ENCODE measurements at regions not wholly inside any gene's neighbourhood (a gene's known extent, or its start where the extent isn't known, plus 50 kb on each side); places are given as distances from the start of the nearest gene placed in this dataset.

DNA sequence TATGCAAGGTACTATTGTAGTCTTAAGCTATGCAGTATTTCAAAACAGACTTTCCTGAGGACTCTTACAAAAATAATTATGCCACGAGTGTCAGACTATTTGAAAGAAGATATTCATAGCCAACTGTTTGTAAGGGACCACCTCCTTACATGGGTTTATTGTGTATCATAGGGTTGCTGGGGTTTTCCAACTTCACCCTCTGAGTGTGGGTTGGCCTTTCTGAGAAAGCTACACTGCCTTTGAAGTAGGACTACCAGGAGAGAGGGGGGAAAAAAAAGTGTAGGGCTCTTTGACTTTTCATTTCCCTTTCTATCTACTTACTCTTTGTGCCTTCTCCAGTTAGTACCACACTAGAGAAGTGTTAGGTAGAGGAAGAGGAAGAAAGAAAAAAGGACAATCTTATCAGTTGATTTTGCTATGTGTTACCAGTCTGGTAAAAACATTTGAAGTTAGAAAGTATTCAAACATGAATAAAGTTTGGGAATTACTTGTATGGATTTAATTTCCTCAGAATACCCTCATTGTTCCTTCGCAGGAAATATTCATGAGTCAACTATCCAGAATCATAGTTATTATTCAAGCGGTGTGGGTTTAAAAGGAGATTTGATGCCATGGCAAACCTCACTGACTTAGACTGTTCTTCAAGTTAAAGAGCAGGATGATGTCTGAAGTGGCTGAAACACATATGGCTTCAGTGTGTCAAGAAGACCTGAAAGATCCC, 329.3 kb upstream of the THBS1 start:
- H3K4me3 ChIP-seq (ENCODE audit: low read length): no peak overlapping the region
- H3K9me3 ChIP-seq (ENCODE audit: control insufficient read depth in 1 of 2, insufficient read depth in 1 of 2, low read length in 2 of 2): no peaks in the 10 kb centered on the region
- H3K27me3 Mint-ChIP-seq: peaks cover 25% of the 10 kb centered on the region
- H3K9me3 Mint-ChIP-seq: no peaks in the 10 kb centered on the region
- intact Hi-C loops (cut with DNase I, micrococcal nuclease): no loop called here
- H3K27me3 ChIP-seq (ENCODE audit: control insufficient read depth in 1 of 2, insufficient read depth in 2 of 2, low read length in 2 of 2): no peaks in the 10 kb centered on the region
- H3K4me1 ChIP-seq (ENCODE audit: insufficient read depth, low read length): no peaks in the 10 kb centered on the region
- TF ChIP-seq, protein P1, sequence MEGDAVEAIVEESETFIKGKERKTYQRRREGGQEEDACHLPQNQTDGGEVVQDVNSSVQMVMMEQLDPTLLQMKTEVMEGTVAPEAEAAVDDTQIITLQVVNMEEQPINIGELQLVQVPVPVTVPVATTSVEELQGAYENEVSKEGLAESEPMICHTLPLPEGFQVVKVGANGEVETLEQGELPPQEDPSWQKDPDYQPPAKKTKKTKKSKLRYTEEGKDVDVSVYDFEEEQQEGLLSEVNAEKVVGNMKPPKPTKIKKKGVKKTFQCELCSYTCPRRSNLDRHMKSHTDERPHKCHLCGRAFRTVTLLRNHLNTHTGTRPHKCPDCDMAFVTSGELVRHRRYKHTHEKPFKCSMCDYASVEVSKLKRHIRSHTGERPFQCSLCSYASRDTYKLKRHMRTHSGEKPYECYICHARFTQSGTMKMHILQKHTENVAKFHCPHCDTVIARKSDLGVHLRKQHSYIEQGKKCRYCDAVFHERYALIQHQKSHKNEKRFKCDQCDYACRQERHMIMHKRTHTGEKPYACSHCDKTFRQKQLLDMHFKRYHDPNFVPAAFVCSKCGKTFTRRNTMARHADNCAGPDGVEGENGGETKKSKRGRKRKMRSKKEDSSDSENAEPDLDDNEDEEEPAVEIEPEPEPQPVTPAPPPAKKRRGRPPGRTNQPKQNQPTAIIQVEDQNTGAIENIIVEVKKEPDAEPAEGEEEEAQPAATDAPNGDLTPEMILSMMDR (IDR thresholded peaks at IDR 0.05): no peak
- no peak overlapping the region for H3K27ac ChIP-seq (ENCODE audit: low read depth in 1 of 2, low read length in 2 of 2)
- no peaks in the 10 kb centered on the region for H3K36me3 ChIP-seq (ENCODE audit: insufficient read depth, low read length)
- H3K27ac Mint-ChIP-seq: no peak overlapping the region
- no peaks in the 10 kb centered on the region for H3K36me3 Mint-ChIP-seq (ENCODE audit: low read depth)
- ChIA-PET CTCF (no interaction called here), POLR2A (no interaction called here)
- no peak overlapping the region for H3K4me3 Mint-ChIP-seq
- peaks cover 5% of the 10 kb centered on the region for H3K4me1 Mint-ChIP-seq (ENCODE audit: low read depth)
- ATAC-seq (ENCODE audit: poor library complexity): no peak
- no peak for DNase-seq

DNA sequence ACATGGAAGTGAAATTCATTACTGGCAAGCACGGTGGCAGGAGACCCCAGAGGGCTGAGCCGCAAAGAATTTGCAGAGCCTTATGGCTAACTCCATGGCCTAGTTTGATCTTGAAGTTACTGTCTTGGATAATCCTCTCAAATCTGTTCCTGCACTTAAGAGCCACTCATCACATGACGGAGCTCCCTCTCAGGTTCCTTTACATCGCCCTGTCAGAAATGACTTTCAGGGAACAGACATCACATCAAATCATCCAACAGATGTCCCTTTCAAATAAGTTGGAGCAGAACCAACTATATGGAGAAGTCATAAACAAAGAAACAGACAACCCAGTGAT, 328.8 kb upstream of the THBS1 start:
- CTCF ChIA-PET: no interaction called here
- Mint-ChIP-seq H3K4me3 (no peak overlapping the region), H3K27me3 (peaks cover 25% of the 10 kb centered on the region), H3K36me3 (ENCODE audit: low read depth) (no peaks in the 10 kb centered on the region), H3K27ac (no peak overlapping the region), H3K4me1 (ENCODE audit: low read depth) (peaks cover 5% of the 10 kb centered on the region), H3K9me3 (no peaks in the 10 kb centered on the region)
- intact Hi-C loops (cut with DNase I, micrococcal nuclease): no loop called here
- Histone ChIP-seq H3K9me3 (ENCODE audit: control insufficient read depth in 1 of 2, insufficient read depth in 1 of 2, low read length in 2 of 2) (no peaks in the 10 kb centered on the region), H3K4me1 (ENCODE audit: insufficient read depth, low read length) (no peaks in the 10 kb centered on the region), H3K36me3 (ENCODE audit: insufficient read depth, low read length) (no peaks in the 10 kb centered on the region), H3K4me3 (ENCODE audit: low read length) (no peak overlapping the region), H3K27ac (ENCODE audit: low read depth in 1 of 2, low read length in 2 of 2) (no peak overlapping the region), H3K27me3 (ENCODE audit: control insufficient read depth in 1 of 2, insufficient read depth in 2 of 2, low read length in 2 of 2) (no peaks in the 10 kb centered on the region)
- no peak for DNase-seq
- ATAC-seq (ENCODE audit: poor library complexity): no peak
- TF ChIP-seq, protein P1 (IDR thresholded peaks at IDR 0.05): no peak
- POLR2A ChIA-PET: no interaction called here

DNA sequence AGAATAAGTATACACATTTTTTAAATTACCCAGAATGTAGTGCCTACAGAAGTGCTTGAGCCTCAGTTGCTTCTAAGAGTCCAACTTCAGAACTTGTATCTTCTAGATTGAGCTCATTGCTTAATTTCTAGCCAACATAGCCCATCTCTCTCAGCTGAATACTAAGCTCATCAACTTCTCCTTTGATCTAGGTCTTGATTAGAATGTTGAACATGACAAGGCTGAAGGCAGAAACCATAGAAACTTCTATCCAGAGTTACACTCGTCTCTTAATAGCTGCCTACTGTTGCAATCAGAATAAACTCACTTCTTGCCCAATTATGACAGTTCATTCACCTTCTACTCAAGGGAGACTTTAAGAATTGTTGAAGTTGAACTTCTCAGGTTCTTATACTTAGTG, 327.3 kb upstream of the THBS1 start:
- Mint-ChIP-seq H3K27me3 (peaks cover 25% of the 10 kb centered on the region), H3K27ac (no peak overlapping the region), H3K4me3 (no peak overlapping the region), H3K36me3 (ENCODE audit: low read depth) (no peaks in the 10 kb centered on the region), H3K9me3 (no peaks in the 10 kb centered on the region), H3K4me1 (ENCODE audit: low read depth) (peaks cover 5% of the 10 kb centered on the region)
- no peaks in the 10 kb centered on the region for H3K27me3 ChIP-seq (ENCODE audit: control insufficient read depth in 1 of 2, insufficient read depth in 2 of 2, low read length in 2 of 2)
- H3K27ac ChIP-seq (ENCODE audit: low read depth in 1 of 2, low read length in 2 of 2): no peak overlapping the region
- CTCF ChIA-PET: no interaction called here
- ATAC-seq (ENCODE audit: poor library complexity) (no peak), DNase-seq (no peak)
- POLR2A ChIA-PET: no interaction called here
- intact Hi-C loops (cut with DNase I, micrococcal nuclease): no loop called here
- no peaks in the 10 kb centered on the region for H3K36me3 ChIP-seq (ENCODE audit: insufficient read depth, low read length)
- no peaks in the 10 kb centered on the region for H3K9me3 ChIP-seq (ENCODE audit: control insufficient read depth in 1 of 2, insufficient read depth in 1 of 2, low read length in 2 of 2)
- no peak overlapping the region for H3K4me3 ChIP-seq (ENCODE audit: low read length)
- TF ChIP-seq, protein P1 (IDR thresholded peaks at IDR 0.05): no peak
- no peaks in the 10 kb centered on the region for H3K4me1 ChIP-seq (ENCODE audit: insufficient read depth, low read length)

Data from CD4-positive, alpha-beta T cell (primary cell).